ES-I3 (cell line): ENCODE measurements at regions not wholly inside any gene's neighbourhood (a gene's known extent, or its start where the extent isn't known, plus 50 kb on each side); places are given as distances from the start of the nearest gene placed in this dataset.

Source experiments
- H3K36me3 ChIP-seq: 2 replicates; pipeline ENCODE4 v1.6.1; 2013; ENCODE audit warnings: mild to moderate bottlenecking, low read length, control low read depth, moderate library complexity; ENCODE audit not compliant: insufficient read depth
- H3K4me1 ChIP-seq: 2 replicates; pipeline ENCODE4 v1.6.1; 2013; ENCODE audit warnings: mild to moderate bottlenecking, control low read depth, low read length; ENCODE audit not compliant: insufficient read depth
- H3K9ac ChIP-seq: 2 replicates; pipeline ENCODE4 v1.6.1; 2013; ENCODE audit warnings: low read depth, mild to moderate bottlenecking, low read length, moderate library complexity
- H3K9me3 ChIP-seq: 2 replicates; pipeline ENCODE4 v1.6.1; 2013; ENCODE audit warnings: mild to moderate bottlenecking, low read length, moderate library complexity; ENCODE audit not compliant: control insufficient read depth, insufficient read depth

- H3K9ac ChIP-seq = no peak overlapping the region
- H3K9me3 ChIP-seq = no peaks in the 10 kb centered on the region
- no peaks in the 10 kb centered on the region for H3K4me1 ChIP-seq
- H3K36me3 ChIP-seq = no peaks in the 10 kb centered on the region
Observed at GRCh38 chr9:16025627-16026026, 472.8 kb downstream of the CCDC171 start.

DNA sequence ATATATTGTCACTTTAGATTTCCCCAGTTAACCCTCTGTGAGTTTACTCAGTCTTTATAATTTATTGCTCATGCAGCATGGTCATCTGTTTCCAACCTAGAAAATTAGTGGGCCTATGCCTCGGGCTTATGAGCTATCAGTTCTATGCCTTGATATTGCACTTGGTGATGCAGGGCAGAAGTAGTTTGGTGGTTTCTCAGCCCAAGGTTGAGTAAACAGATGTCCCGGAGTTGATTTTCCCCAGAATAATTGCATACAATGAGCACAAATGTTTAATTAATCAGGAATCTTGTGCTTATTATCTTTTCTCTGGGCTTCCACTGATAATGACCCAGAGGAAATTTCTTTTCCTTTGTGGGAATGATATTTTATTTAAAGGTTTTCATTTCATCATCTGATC, 474.0 kb downstream of the CCDC171 start:
- no peaks in the 10 kb centered on the region for H3K36me3 ChIP-seq
- no peaks in the 10 kb centered on the region for H3K9me3 ChIP-seq
- H3K9ac ChIP-seq = no peak overlapping the region
- no peaks in the 10 kb centered on the region for H3K4me1 ChIP-seq

DNA sequence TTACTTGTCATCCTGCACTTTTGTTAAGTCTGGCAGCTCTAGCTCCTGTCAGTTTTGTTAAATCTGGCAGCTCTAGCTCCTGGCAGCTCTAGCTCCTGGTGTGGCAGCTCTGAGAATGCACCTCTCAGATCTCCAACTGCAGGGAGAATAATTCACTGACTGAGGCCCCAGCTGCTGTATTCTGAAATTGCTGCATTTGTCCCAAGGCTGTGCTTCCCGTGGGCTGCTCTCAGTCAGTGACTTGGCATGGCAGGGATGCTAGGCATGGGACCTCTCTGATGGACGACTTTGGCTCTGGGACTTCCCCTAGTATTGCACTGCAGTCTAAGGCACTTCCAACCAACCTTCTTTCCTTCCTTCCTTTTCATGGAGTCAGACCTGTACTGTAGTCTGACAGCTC, 475.7 kb downstream of the CCDC171 start:
- Histone ChIP-seq H3K9me3 (no peaks in the 10 kb centered on the region), H3K9ac (no peak overlapping the region), H3K4me1 (no peaks in the 10 kb centered on the region), H3K36me3 (no peaks in the 10 kb centered on the region)

- Histone ChIP-seq H3K9me3 (no peaks in the 10 kb centered on the region), H3K9ac (no peak overlapping the region), H3K4me1 (no peaks in the 10 kb centered on the region), H3K36me3 (no peaks in the 10 kb centered on the region)
Observed at GRCh38 chr9:16029046-16029615, 476.3 kb downstream of the CCDC171 start.

GRCh38 chr9:16029796-16030363, 477.0 kb downstream of the CCDC171 start:
- H3K4me1 ChIP-seq = no peaks in the 10 kb centered on the region
- H3K9me3 ChIP-seq = no peaks in the 10 kb centered on the region
- H3K9ac ChIP-seq = no peak overlapping the region
- no peaks in the 10 kb centered on the region for H3K36me3 ChIP-seq

DNA sequence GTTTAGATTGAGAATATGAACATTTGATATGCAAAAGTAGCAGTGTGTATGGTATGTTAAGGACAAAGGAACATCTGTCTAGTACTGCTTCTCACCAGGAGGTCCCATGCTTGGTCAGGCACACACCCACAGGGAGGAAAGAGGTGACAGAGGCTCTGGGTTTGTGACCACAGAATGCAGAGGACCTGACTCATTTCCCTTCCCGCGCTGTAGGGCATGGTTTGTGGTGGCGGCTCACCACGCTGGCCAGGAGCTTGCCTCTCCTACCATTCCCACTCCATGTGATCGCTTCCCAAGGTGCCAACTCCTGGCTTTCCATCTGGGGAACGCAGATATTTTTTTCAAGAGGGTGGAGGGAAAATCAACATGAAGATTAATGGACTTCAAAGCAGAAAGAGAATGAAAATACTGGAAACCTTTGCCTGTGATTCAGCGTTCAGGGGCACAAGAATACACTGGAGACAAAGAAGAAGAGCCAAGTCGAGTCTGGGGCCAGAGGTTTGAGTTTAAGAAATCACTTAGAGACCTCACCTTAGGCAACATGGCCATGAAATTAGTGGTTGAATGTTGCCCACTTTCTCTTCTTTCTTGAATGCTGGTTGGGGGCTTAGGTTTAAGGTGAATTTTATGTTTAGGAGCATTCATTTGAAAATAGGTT, 477.8 kb downstream of the CCDC171 start:
- H3K36me3 ChIP-seq = no peaks in the 10 kb centered on the region
- H3K9me3 ChIP-seq = no peaks in the 10 kb centered on the region
- no peaks in the 10 kb centered on the region for H3K4me1 ChIP-seq
- no peak overlapping the region for H3K9ac ChIP-seq

DNA sequence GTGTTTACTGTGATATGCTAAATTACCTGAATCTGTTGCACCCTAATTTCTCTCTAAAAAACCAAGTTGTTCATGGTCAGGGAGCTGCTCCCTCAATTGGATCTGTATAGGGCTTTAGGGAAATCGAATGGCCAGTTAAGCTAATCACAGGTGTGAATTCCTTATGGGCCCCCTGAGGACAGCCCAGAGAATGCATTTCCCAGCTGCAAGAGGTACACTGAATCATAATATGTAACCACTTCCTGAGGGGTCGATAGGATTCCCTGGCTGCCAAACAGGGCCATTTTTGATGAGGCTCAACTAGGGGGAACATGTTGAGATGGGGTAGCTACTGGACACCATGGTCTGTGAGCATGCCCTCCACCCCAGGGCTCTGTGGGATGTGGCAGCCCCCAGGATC, 478.6 kb downstream of the CCDC171 start:
- H3K9me3 ChIP-seq = no peaks in the 10 kb centered on the region
- H3K36me3 ChIP-seq = no peaks in the 10 kb centered on the region
- H3K9ac ChIP-seq = no peak overlapping the region
- no peaks in the 10 kb centered on the region for H3K4me1 ChIP-seq

GRCh38 chr9:16031971-16032370, 479.1 kb downstream of the CCDC171 start:
- H3K9ac ChIP-seq = no peak overlapping the region
- H3K9me3 ChIP-seq = no peaks in the 10 kb centered on the region
- no peaks in the 10 kb centered on the region for H3K36me3 ChIP-seq
- H3K4me1 ChIP-seq = no peaks in the 10 kb centered on the region

DNA sequence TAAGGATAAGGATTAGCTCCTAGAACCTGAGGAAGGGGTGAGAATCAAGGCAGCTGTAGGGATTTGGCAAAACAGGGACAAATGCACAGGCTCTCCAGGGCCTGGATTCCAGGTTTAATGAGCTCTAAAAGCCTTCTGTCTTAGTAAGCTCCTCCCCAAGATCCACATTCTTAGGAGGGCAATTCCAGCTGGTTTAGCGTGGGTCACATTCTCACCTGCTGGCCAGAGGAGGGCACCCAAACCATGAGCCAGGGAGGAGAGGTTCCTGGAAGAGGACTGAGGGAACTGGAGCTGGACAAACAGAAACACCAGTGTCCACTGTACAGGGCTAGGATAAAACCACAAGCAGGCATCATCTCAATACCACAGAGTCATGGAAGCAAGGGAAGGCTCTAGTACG, 480.0 kb downstream of the CCDC171 start:
- Histone ChIP-seq H3K9me3 (no peaks in the 10 kb centered on the region), H3K36me3 (no peaks in the 10 kb centered on the region), H3K4me1 (no peaks in the 10 kb centered on the region), H3K9ac (no peak overlapping the region)

DNA sequence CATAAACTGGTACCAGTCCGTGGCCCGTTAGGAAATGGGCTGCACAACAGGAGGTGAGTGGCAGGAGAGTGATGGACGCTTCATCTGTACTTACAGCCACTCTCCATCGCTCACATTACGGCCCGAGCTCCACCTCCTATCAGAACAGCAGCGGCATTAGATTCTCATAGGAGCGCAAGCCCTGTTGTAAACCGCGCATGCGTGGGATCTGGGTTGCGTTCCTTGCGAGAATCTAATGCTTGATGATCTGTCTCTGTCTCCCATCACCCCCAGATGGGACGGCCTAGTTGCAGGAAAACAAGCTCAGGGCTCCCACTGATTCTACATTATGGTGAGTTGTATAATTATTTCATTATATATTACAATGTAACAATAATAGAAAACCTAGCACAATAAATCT, 480.4 kb downstream of the CCDC171 start:
- no peaks in the 10 kb centered on the region for H3K9me3 ChIP-seq
- no peaks in the 10 kb centered on the region for H3K36me3 ChIP-seq
- H3K4me1 ChIP-seq = no peaks in the 10 kb centered on the region

DNA sequence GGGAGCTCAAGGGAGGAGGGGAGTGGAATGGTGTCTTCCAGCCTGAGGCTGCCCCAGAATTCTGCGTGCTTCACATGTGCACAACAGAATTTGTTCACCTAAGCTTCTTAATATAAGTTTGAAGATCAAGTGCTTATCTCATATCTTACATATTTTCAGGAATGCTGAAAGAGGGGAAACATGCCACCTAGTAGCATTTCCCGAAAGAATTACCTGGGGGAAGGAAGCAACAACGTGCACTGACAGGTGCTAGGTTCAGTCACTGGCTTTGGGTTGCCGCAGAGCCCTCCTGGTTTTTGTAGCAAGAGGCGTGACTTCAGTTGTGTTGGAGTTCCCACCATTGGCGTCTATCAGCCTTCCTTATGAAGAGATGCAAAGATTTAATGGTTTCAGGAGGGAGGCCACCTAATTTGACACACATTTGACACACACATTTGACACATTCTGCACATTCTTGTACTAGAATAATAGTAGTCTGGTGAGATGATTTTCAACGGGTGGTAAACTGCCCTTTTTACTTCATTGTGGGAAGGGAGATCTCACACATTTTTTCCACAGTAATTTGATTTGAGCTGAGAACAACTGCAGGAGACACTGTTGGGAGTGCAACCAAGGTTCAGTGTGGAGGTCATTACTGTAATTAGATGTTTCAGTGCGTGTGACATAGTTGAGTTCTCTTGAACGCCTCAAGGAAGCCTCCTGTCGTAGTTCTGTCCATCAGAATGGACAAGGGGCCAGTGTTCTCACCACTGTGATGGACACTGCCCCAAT, 481.3 kb downstream of the CCDC171 start:
- Histone ChIP-seq H3K9ac (no peak overlapping the region), H3K4me1 (no peaks in the 10 kb centered on the region), H3K36me3 (no peaks in the 10 kb centered on the region), H3K9me3 (no peaks in the 10 kb centered on the region)

More for the DNA sequence above, 480.4 kb downstream of the CCDC171 start:
- H3K9ac ChIP-seq = no peak overlapping the region

GRCh38 chr9:16039218-16039987, 486.6 kb downstream of the CCDC171 start:
- Histone ChIP-seq H3K9ac (no peak overlapping the region), H3K4me1 (peaks cover 14% of the 10 kb centered on the region), H3K36me3 (no peaks in the 10 kb centered on the region), H3K9me3 (no peaks in the 10 kb centered on the region)

GRCh38 chr9:16039988-16040761, 487.3 kb downstream of the CCDC171 start:
- Histone ChIP-seq H3K36me3 (no peaks in the 10 kb centered on the region), H3K9ac (no peak overlapping the region), H3K9me3 (no peaks in the 10 kb centered on the region), H3K4me1 (peaks cover 14% of the 10 kb centered on the region)
